CD14-positive monocyte (primary cell): ENCODE measurements at regions not wholly inside any gene's neighbourhood (a gene's known extent, or its start where the extent isn't known, plus 50 kb on each side); places are given as distances from the start of the nearest gene placed in this dataset.

Experiments used
- DNase-seq, 3 donors: peaks; one replicate each; pipeline ENCODE4 v3.0.0-alpha.2; 2011 to 2022
- H2AFZ ChIP-seq: 2 replicates; pipeline ENCODE4 v1.6.0; 2012; ENCODE audit warnings: mild to moderate bottlenecking, low read depth, low read length, inconsistent platforms; ENCODE audit not compliant: insufficient read depth, poor library complexity, severe bottlenecking
- H3K27ac ChIP-seq, 2 donors: 1 replicate in 1 of 2; 2 replicates in 1 of 2; pipeline ENCODE4 v1.5.1; 2012 to 2013; ENCODE audit warnings: low read length in 2 of 2, control low read depth in 1 of 2, inconsistent platforms in 1 of 2, low read depth in 1 of 2, mild to moderate bottlenecking in 1 of 2
- H3K27me3 ChIP-seq, 2 donors: one replicate each; pipeline versions ENCODE4 v1.6.0 to v1.6.1; 2011 to 2013; ENCODE audit warnings: low read length in 2 of 2; ENCODE audit not compliant: control insufficient read depth in 2 of 2, insufficient read depth in 2 of 2
- H3K36me3 ChIP-seq, 2 donors: replicated peaks in 1 of 2; 1 replicate in 1 of 2; 2 replicates in 1 of 2; pipeline versions ENCODE4 v1.5.1 to v1.6.1; 2012 to 2013; ENCODE audit warnings: low read length in 2 of 2, control low read depth in 1 of 2, inconsistent platforms in 1 of 2, mild to moderate bottlenecking in 1 of 2; ENCODE audit not compliant: insufficient read depth in 2 of 2, control insufficient read depth in 1 of 2
- H3K4me1 ChIP-seq, 2 donors: 1 replicate in 1 of 2; 2 replicates in 1 of 2; pipeline versions ENCODE4 v1.5.1 to v1.6.1; 2012 to 2013; ENCODE audit warnings: low read length in 2 of 2, control low read depth in 1 of 2, inconsistent platforms in 1 of 2, mild to moderate bottlenecking in 1 of 2, moderate library complexity in 1 of 2; ENCODE audit not compliant: insufficient read depth in 2 of 2, control insufficient read depth in 1 of 2
- H3K4me2 ChIP-seq: replicated peaks from 2 replicates; pipeline ENCODE3; 2012; ENCODE audit warnings: low read length, moderate library complexity, mild to moderate bottlenecking; ENCODE audit not compliant: poor library complexity, severe bottlenecking; ENCODE audit errors: extremely low read depth
- H3K4me3 ChIP-seq, 3 experiments: fragments of 200-600 bp in 1 of 3; sonication (generic) in 1 of 3; replicated peaks in 1 of 3; 1 replicate in 2 of 3; 2 replicates in 1 of 3; pipeline ENCODE4 v1.5.1; 2011 to 2013; ENCODE audit warnings: low read length in 3 of 3, mild to moderate bottlenecking in 3 of 3, control low read depth in 2 of 3, low read depth in 2 of 3, inconsistent platforms in 1 of 3, moderate library complexity in 1 of 3
- H3K79me2 ChIP-seq: 2 replicates; pipeline ENCODE4 v1.6.0; 2012; ENCODE audit warnings: mild to moderate bottlenecking, control low read depth, inconsistent platforms, low read length, moderate library complexity; ENCODE audit not compliant: insufficient read depth
- H3K9ac ChIP-seq: 2 replicates; pipeline ENCODE4 v1.6.0; 2017; ENCODE audit warnings: low read length, mild to moderate bottlenecking; ENCODE audit not compliant: insufficient read depth, poor library complexity, severe bottlenecking
- H3K9me3 ChIP-seq, 2 donors: replicated peaks in 1 of 2; 1 replicate in 1 of 2; 2 replicates in 1 of 2; pipeline versions ENCODE4 v1.5.1 to v1.6.1; 2012 to 2013; ENCODE audit warnings: low read length in 2 of 2, control low read depth in 1 of 2; ENCODE audit not compliant: control insufficient read depth in 1 of 2, insufficient read depth in 1 of 2
- H4K20me1 ChIP-seq: 2 replicates; pipeline ENCODE4 v1.6.0; 2012; ENCODE audit warnings: mild to moderate bottlenecking, low read length, control low read depth, moderate library complexity; ENCODE audit not compliant: insufficient read depth
- H3K27ac Mint-ChIP-seq, 7 donors: one replicate each; pipeline ENCODE4 v1.8.0; 2020; ENCODE audit warnings: mild to moderate bottlenecking in 7 of 7, mixed read lengths in 7 of 7, moderate library complexity in 6 of 7, inconsistent platforms in 2 of 7
- H3K27me3 Mint-ChIP-seq, 3 donors: one replicate each; pipeline ENCODE4 v1.8.0; 2021 to 2022; ENCODE audit warnings: low read depth in 3 of 3, mild to moderate bottlenecking in 3 of 3, mixed read lengths in 3 of 3, moderate library complexity in 3 of 3, inconsistent platforms in 1 of 3
- H3K36me3 Mint-ChIP-seq, 2 donors: one replicate each; pipeline ENCODE4 v1.8.0; 2020; ENCODE audit warnings: mixed read lengths in 2 of 2, inconsistent platforms in 1 of 2, mild to moderate bottlenecking in 1 of 2
- H3K4me1 Mint-ChIP-seq: one replicate; pipeline ENCODE4 v1.8.0; 2020; ENCODE audit warnings: mild to moderate bottlenecking, mixed read lengths
- H3K4me3 Mint-ChIP-seq, 2 donors: one replicate each; pipeline ENCODE4 v1.8.0; 2020; ENCODE audit warnings: mild to moderate bottlenecking in 2 of 2, mixed read lengths in 2 of 2, moderate library complexity in 1 of 2
- H3K9me3 Mint-ChIP-seq, 7 donors: one replicate each; pipeline ENCODE4 v1.8.0; 2020 to 2022; ENCODE audit warnings: mixed read lengths in 7 of 7, mild to moderate bottlenecking in 6 of 7, moderate library complexity in 6 of 7, inconsistent platforms in 2 of 7
- WGBS: methylation state at CpG from one replicate; pipeline ENCODE4 v1.1.5; 2013; ENCODE audit warnings: missing lambda C conversion rate; ENCODE audit not compliant: insufficient coverage; 5-methylcytosine and 5-hydroxymethylcytosine counted together
- intact Hi-C, 2 donors: fragments of 100-400 bp; cut with micrococcal nuclease; formaldehyde crosslinking; loops; one replicate each; pipeline versions ENCODE4 v1.15.0 to v1.15.1; 2023
- TF ChIP-seq, protein P1 (sequence below): fragments of 200-600 bp; IDR thresholded peaks from one replicate; pipeline ENCODE4 v1.8.0; 2022; ENCODE audit warnings: antibody characterized with exemption, mild to moderate bottlenecking

DNA sequence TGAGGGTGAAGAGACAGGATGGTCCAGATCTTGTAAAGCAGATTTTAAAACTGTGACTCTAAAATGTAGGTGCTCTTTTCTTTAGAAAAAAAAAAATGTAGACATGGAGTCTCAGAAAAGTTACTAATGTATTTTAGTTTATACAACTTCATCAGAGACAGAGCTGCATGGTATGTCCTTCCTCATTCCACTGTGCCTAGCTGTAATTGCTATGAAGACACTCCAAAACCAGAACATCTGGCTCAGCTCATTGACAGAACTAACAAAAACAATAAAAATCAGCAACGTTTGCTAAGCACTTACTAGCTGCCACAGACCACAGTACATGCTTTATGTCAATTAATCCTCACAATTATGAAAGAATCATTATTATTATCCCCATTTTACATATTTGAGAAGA, 160.7 kb downstream of the BARX2 start:
- H3K4me2 ChIP-seq: no peak overlapping the region

DNA sequence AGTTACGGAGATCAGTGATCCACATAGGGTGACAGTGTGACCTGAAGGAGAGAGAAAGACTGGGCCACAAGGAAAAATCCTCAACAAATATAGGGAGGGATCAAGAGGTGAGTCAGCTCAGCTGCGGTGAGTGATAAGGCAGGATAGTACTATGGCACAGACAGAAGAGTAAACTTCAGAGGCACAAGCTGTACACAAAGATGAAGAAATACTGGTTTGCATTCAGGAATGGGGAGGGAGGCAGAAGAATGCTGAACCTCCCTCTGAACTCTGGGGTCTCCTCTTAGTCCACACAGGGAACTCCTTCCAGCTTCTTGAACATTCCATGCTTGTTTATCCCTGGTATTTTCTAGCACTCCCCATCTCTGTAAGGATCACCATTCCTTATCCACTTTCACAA, 162.7 kb downstream of the BARX2 start:
- H3K9ac ChIP-seq: no peak overlapping the region
- no peak overlapping the region for H2AFZ ChIP-seq
- no peaks in the 10 kb centered on the region for H3K27me3 ChIP-seq
- H3K27ac Mint-ChIP-seq: no peak overlapping the region
- H3K9me3 Mint-ChIP-seq: peaks cover 10 to 39% (median 17%) of the 10 kb centered on the region in 7 donors
- intact Hi-C loops: no loop called here
- TF ChIP-seq, protein P1, sequence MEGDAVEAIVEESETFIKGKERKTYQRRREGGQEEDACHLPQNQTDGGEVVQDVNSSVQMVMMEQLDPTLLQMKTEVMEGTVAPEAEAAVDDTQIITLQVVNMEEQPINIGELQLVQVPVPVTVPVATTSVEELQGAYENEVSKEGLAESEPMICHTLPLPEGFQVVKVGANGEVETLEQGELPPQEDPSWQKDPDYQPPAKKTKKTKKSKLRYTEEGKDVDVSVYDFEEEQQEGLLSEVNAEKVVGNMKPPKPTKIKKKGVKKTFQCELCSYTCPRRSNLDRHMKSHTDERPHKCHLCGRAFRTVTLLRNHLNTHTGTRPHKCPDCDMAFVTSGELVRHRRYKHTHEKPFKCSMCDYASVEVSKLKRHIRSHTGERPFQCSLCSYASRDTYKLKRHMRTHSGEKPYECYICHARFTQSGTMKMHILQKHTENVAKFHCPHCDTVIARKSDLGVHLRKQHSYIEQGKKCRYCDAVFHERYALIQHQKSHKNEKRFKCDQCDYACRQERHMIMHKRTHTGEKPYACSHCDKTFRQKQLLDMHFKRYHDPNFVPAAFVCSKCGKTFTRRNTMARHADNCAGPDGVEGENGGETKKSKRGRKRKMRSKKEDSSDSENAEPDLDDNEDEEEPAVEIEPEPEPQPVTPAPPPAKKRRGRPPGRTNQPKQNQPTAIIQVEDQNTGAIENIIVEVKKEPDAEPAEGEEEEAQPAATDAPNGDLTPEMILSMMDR: no peak
- no CpG with 5 or more reads among the region's 2 CpGs for WGBS
- H3K36me3 ChIP-seq: no peaks in the 10 kb centered on the region
- H3K4me3 Mint-ChIP-seq: no peak overlapping the region
- no peaks in the 10 kb centered on the region for H3K79me2 ChIP-seq
- H3K9me3 ChIP-seq: peaks cover 18 to 33% of the 10 kb centered on the region in 2 donors
- H3K4me2 ChIP-seq: no peak overlapping the region
- no peaks in the 10 kb centered on the region for H3K4me1 Mint-ChIP-seq
- H3K36me3 Mint-ChIP-seq: no peaks in the 10 kb centered on the region
- no peak overlapping the region for H3K4me3 ChIP-seq
- H3K27ac ChIP-seq: no peak overlapping the region
- H4K20me1 ChIP-seq: no peaks in the 10 kb centered on the region
- no peaks in the 10 kb centered on the region for H3K4me1 ChIP-seq
- H3K27me3 Mint-ChIP-seq: peaks cover 0 to 4% (median 0%) of the 10 kb centered on the region in 3 donors
- no peak for DNase-seq

More for the DNA sequence above, 160.7 kb downstream of the BARX2 start:
- intact Hi-C loops: no loop called here
- H4K20me1 ChIP-seq: no peaks in the 10 kb centered on the region
- no peaks in the 10 kb centered on the region for H3K79me2 ChIP-seq
- no peak overlapping the region for H2AFZ ChIP-seq
- H3K4me1 ChIP-seq: no peaks in the 10 kb centered on the region
- no peak overlapping the region for H3K27ac ChIP-seq
- no peaks in the 10 kb centered on the region for H3K36me3 ChIP-seq
- H3K9ac ChIP-seq: no peak overlapping the region
- Mint-ChIP-seq H3K4me1 (no peaks in the 10 kb centered on the region), H3K36me3 (no peaks in the 10 kb centered on the region), H3K27me3 (peaks cover 0 to 4% (median 0%) of the 10 kb centered on the region in 3 donors), H3K4me3 (no peak overlapping the region), H3K27ac (no peak overlapping the region), H3K9me3 (peaks cover 5 to 36% (median 17%) of the 10 kb centered on the region in 7 donors)
- no peaks in the 10 kb centered on the region for H3K27me3 ChIP-seq
- H3K4me3 ChIP-seq: no peak overlapping the region
- no peak for DNase-seq
- peaks cover 23 to 26% of the 10 kb centered on the region in 2 donors for H3K9me3 ChIP-seq
- 60% methylated on average over 1 of the region's 1 CpG for WGBS
- TF ChIP-seq, protein P1: no peak
